ENCODE measurements at regions not wholly inside any gene's neighbourhood (a gene's known extent, or its start where the extent isn't known, plus 50 kb on each side); places are given as distances from the start of the nearest gene placed in this dataset.
A peak's percentile ranks its signal among the peaks of the same experiment; 100 is the strongest.

GRCh38 chr9:105065098-105066088 is 137.4 kb upstream of the ABCA1 start:
- no peak for DNase-seq

- no peak for DNase-seq
Observed at GRCh38 chr9:105066275-105066865, 138.4 kb upstream of the ABCA1 start.

GRCh38 chr9:105067895-105068580 is 140.1 kb upstream of the ABCA1 start:
- DNase-seq, result no peak

- DNase-seq, result no peak
Observed at GRCh38 chr9:105069285-105069684, 141.3 kb upstream of the ABCA1 start.

GRCh38 chr9:105069696-105070095 is 141.7 kb upstream of the ABCA1 start:
- no peak for DNase-seq

GRCh38 chr9:105070176-105070575 is 142.2 kb upstream of the ABCA1 start:
- no peak for DNase-seq

GRCh38 chr9:105072476-105072875 is 144.5 kb upstream of the ABCA1 start:
- no peak for DNase-seq

- no peak for DNase-seq
Observed at GRCh38 chr9:105073147-105073546, 145.2 kb upstream of the ABCA1 start.

- no peak for DNase-seq
Observed at GRCh38 chr9:105074491-105074890, 146.5 kb upstream of the ABCA1 start.

- DNase-seq, result no peak
Observed at GRCh38 chr9:105076729-105077128, 148.8 kb upstream of the ABCA1 start.

GRCh38 chr9:105079457-105079856 is 151.5 kb upstream of the ABCA1 start:
- no peak for DNase-seq

GRCh38 chr9:105082843-105083242 is 154.9 kb upstream of the ABCA1 start:
- DNase-seq, result no peak

GRCh38 chr9:105083256-105083655 is 155.3 kb upstream of the ABCA1 start:
- DNase-seq, result no peak

GRCh38 chr9:105087910-105088898 is 156.2 kb upstream of the SLC44A1 start:
- no peak for DNase-seq

- DNase-seq, result no peak
Observed at GRCh38 chr9:105089874-105090273, 154.6 kb upstream of the SLC44A1 start.

- no peak for DNase-seq
Observed at GRCh38 chr9:105091004-105091640, 153.3 kb upstream of the SLC44A1 start.

GRCh38 chr9:105093685-105094084 is 150.8 kb upstream of the SLC44A1 start:
- DNase-seq, result no peak

- DNase-seq, result no peak
Observed at GRCh38 chr9:105098370-105098769, 146.1 kb upstream of the SLC44A1 start.

GRCh38 chr9:105103776-105104175 is 140.7 kb upstream of the SLC44A1 start:
- no peak for DNase-seq

GRCh38 chr9:105114318-105114717 is 130.1 kb upstream of the SLC44A1 start:
- DNase-seq, result no peak

GRCh38 chr9:105114964-105115728 is 129.3 kb upstream of the SLC44A1 start:
- DNase-seq, result peak; percentile 34

Measured in CD4-positive, alpha-beta T cell treated with Interleukin-12 subunit alpha and Interleukin-12 subunit beta, for 1 hour (primary cell).